Lower leg skin (tissue), 3 donors: ENCODE measurements at regions not wholly inside any gene's neighbourhood (a gene's known extent, or its start where the extent isn't known, plus 50 kb on each side); places are given as distances from the start of the nearest gene placed in this dataset.

ENCODE experiments used
- POLR2A ChIP-seq, 2 donors: fragments of 450-650 bp; IDR thresholded peaks; one replicate each; pipeline ENCODE4 v1.6.1; 2016 to 2017; ENCODE audit warnings: antibody characterized with exemption in 2 of 2, mild to moderate bottlenecking in 1 of 2, moderate library complexity in 1 of 2
- TF ChIP-seq, protein P1 (sequence below), 3 donors: fragments of 450-650 bp; IDR thresholded peaks; one replicate each; pipeline ENCODE4 v1.5.1; 2016; ENCODE audit warnings: antibody characterized with exemption in 3 of 3, mild to moderate bottlenecking in 3 of 3, moderate library complexity in 2 of 3

DNA sequence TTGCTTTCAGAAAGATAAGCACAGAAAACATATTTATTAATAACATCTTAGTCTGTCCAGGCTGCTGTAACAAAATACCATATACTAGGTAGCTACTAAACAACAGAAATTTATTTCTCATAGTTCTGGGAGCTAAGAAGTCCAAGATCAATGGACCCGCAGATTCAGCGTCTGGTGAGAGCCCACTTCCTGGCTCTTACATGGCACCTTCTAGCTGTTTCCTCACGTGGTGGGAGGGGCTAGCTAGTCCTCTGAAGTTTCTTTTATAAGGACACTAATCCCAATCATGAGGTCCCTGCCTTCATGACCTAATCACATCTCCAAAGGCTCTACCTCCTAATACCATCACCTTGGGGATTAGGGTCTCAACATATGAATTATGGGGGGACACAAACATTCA, 57.2 kb upstream of the AFF2 start:
- TF ChIP-seq, protein P1, sequence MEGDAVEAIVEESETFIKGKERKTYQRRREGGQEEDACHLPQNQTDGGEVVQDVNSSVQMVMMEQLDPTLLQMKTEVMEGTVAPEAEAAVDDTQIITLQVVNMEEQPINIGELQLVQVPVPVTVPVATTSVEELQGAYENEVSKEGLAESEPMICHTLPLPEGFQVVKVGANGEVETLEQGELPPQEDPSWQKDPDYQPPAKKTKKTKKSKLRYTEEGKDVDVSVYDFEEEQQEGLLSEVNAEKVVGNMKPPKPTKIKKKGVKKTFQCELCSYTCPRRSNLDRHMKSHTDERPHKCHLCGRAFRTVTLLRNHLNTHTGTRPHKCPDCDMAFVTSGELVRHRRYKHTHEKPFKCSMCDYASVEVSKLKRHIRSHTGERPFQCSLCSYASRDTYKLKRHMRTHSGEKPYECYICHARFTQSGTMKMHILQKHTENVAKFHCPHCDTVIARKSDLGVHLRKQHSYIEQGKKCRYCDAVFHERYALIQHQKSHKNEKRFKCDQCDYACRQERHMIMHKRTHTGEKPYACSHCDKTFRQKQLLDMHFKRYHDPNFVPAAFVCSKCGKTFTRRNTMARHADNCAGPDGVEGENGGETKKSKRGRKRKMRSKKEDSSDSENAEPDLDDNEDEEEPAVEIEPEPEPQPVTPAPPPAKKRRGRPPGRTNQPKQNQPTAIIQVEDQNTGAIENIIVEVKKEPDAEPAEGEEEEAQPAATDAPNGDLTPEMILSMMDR (IDR thresholded peaks at IDR 0.05): no peak
- TF ChIP-seq POLR2A (IDR thresholded peaks at IDR 0.05): no peak
